ENCODE measurements at regions not wholly inside any gene's neighbourhood (a gene's known extent, or its start where the extent isn't known, plus 50 kb on each side); places are given as distances from the start of the nearest gene placed in this dataset.
"Not testable (repeated sequence)": the region's sequence is repeated elsewhere in the genome, so short reads cannot be mapped to it uniquely, and the experiment has no call there.

GRCh38 chr11:70903229-70903628 lies 349.1 kb downstream of the SHANK2 start:
- TF ChIP-seq CTCF, POLR2A (IDR thresholded peaks at IDR 0.05): not testable (repeated sequence)
